ENCODE measurements at regions not wholly inside any gene's neighbourhood (a gene's known extent, or its start where the extent isn't known, plus 50 kb on each side); places are given as distances from the start of the nearest gene placed in this dataset.
"Not testable (repeated sequence)": the region's sequence is repeated elsewhere in the genome, so short reads cannot be mapped to it uniquely, and the experiment has no call there.

DNA sequence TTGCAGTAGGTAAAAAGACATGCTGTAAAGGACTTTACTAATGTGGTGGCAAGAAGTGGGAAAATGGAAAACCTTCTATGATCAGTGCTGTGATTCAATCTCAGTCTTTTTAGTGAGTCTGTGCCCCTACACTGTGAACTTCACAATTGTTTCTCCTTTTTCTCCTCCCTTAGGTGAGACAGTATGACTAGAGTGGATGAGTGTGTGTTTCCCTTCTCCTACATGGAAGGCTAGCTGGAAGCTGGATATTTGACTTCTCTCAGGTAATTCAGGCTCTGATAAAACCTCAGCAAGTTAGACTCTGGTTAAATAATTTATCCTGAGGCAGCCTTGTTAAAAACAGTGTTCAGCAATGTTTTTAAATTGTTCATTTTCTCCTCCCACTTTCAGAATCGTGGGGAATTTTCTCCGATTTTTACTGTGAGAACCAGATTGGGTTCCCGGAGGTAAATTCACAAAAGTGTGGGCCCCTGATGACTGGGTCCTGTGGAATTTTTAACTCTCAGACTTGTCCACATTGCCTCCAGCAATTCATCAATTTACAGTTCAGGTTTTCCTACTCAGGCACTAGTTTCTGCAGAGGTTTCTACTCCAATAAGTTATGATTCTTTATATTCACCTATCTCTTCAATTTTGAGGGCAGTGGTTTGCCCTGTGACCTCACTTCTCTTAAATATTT, 149.1 kb upstream of the PIK3R1 start:
- DNase-seq = no peak

DNA sequence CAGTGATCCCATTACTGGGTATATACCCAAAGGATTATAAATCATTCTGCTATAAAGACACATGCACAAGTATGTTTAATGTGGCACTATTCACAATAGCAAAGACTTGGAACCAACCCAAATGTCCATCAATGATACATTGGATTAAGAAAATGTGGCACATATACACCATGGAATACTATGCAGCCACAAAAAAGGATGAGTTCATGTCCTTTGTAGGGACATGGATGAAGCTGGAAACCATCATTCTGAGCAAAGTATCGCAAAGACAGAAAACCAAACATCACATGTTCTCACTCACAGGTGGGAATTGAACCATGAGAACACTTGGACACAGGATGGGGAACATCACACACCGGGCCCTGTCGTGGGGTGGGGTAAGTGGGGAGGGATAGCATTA, 150.2 kb upstream of the PIK3R1 start:
- DNase-seq = not testable (repeated sequence)

DNA sequence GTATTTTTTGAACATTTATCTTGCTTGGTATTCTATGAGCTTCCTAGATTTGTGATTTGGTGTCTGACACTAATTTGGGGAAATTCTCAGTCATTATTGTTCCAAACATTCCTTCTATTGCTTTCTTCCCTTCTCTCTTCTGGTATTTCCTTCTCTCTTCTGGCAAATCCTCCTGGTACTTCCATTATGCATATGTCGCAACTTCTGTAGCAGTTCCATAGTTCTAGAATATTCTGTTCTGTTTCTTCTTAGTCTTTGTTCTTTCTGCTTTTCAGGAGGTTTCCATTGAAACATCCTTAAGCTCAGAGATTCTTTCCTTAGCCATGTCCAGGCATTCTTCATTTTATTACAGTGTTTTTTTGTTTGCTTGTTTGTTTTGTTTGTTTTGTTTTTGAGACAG, 155.2 kb upstream of the PIK3R1 start:
- DNase-seq = no peak

DNA sequence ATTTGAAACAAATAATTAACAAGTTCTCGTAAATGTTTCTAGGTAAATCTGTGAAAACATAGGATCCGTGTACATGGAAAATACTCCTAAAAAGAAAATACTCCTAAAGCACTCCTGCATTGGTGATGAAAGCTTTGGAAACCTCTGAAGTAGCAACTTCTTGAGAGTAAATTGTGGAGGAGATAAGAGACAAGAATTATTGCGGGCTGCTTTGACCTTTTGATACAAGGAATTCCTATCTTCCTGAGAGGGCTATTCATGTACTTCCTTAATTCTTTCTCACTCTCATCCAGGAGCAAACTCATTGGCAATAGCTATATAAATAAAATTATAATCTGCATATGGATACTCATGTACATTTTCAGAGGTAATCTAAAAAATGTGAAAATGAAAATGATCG, 158.4 kb upstream of the PIK3R1 start:
- DNase-seq = no peak

DNA sequence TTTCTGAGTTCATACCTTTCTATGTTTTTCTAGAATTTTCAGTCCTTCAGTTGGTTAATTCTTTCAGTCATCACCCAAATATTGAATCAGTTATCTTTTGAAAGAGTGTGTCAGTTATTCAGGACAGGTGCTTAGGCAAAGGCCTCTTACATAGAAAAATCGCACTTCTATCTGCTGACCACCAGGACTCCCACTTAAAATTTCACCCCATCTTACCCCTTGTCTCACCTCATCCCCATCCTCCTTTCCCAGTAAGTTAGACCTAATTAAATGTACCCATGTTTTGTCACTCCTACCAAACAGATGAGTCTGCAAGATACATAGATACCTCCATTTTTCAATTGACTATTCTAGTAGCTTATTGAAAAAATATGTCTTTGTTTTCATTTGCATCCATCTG, 159.9 kb upstream of the PIK3R1 start:
- no peak for DNase-seq

DNA sequence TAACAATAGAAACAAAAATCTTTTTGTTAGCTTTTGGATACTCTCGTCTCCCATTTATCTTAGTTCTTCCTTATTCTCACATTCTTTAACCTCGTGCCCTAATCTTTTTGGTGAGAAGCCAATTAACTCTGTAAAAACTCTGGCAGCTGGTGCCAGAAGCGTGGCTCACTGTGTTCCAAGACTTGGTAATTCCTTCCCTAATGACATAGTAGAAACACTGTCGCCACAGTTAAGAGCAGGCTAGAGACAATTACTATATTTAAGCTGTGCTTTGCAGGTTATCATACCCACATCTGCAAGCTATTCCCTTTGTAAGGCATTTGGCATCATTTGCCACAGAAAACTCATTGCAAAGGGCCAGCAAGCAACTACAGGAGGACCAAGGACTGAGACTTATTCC, 160.9 kb upstream of the PIK3R1 start:
- no peak for DNase-seq

DNA sequence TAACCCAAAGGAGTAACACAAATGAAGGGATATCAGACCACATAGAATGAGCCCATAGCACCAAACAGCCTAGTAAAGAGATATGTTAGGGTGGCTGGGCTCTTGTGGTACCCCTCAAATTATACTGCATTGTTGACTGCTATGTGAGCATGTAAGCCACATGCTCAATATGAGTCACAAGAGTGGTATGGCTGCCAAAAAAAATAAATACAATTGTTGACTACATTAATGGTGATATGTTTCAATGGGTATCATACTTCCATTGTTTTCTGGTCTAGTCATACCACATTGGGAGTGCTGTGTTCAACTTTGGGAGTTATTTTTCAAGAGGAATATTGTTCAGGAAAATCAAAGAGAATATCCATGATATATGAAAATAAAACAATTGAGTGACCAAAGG, 162.4 kb upstream of the PIK3R1 start:
- DNase-seq = no peak

DNA sequence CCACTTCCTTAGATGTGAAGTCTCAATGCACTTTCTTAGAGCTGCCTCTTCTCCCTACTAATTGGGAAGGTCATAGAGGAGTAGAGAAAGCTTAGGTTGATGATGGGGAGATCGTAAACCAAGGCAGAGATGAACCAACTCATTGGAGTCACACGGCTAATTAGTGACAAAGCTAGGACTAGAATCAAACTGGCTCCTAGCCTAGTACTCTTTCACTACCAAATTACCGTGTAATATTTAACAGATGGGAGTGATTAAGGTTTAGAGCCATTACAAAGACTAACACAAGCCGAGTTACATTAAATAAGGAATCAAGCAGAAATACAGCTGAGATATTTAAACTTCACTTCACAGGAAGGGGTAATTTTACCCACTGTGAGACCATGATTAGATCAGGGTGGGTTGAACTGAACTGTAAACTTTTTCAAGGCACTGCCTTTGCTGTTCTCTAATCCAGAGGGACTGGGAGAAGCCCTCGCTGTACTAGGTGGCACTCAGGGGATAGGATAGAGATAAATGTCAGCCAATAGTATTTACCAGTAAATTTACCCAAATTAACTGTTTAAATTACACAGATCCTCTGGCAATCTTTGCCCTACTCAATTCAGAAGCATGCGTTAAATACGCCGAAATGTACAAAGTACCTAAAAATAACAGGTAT, 166.4 kb upstream of the PIK3R1 start:
- DNase-seq = no peak

DNA sequence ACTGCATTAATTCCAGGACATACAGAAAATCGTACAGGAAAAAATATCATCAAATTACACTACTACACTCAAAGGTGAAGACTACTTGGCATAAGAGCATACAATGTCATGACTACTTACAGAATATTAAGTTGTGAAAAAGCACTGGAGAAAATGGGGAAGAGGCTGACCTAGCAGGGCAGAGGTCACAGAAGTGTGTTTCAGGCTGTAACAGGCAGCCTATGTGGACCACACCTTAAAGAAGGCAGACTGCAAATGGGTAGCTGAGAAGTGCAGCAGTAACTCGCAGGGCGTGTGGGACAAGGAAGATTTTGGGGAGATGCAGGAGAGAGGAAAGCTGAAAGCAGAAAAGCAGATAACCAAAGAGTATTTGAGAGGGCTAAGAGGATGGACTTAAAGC, 167.0 kb upstream of the PIK3R1 start:
- DNase-seq = no peak

DNA sequence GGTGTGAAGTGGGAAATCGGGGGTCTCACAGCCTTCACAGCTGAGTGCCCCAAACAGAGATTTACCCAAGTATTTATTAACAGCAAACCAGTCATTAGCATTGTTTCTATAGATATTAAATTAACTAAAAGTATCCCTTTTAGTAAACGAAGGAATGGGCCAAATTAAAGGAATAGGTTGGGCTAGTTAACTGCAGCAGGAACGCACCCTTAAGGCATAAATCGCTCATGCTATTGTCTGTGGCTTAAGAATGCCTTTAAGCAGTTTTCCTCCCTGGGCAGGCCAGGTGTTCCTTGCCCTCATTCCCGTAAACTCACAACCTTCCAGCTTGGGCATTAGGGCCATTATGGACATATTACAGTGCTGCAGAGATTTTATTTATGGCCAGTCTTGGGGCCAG, 167.5 kb upstream of the PIK3R1 start:
- DNase-seq = not testable (repeated sequence)

DNA sequence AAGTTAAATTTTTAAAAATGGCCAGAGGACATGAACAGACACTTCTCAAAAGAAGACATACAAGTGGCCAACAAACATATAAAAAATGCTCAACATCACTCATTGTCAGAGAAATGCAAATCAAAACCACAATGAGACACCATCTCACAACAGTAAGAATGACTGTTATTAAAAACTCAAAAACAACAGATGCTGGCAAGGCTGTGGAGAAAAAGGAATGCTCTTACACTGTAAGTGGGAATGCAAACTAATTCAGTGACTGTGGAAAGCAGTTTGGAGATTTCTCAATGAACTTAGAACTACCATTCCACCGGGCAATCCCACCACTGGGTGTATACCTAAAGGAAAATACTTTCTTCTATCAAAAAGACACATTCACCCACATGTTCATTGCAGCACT, 168.5 kb upstream of the PIK3R1 start:
- no peak for DNase-seq

DNA sequence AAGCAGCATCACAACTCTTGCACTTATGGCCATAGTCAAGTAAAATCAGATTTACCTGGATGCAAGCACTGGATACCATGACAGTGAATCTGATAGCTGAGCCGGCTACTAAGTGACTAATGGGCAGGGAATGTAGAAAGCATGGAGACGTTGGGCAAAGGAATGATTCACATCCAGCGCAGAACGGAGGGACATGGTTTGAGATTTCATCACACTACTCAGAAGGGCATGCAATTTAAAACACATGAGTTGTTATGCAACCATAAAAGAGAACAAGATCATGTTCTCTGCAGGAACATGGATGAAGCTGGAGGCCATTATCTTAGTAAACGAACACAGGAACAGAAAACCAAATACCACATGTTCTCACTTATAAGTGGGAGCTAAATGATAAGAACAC, 169.1 kb upstream of the PIK3R1 start:
- DNase-seq = no peak

DNA sequence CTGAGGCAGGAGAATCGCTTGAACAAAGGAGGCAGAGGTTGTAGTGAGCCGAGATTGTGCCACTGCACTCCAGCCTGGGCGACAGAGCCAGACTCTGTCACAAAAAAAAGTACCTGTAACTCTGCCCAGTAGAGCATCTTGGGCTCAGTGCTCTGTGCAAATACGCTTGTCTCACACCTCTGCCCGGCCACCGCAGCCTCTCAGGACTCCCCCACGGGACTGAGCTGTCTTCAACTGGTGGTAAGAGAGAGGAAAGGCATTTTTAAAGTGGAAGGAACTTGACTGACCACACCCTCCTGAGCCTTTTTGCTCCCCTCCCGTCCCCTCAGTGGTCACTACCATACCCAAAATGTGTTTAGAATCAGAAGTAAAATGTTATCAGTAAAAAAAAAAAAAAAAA, 174.3 kb upstream of the PIK3R1 start:
- no peak for DNase-seq

DNA sequence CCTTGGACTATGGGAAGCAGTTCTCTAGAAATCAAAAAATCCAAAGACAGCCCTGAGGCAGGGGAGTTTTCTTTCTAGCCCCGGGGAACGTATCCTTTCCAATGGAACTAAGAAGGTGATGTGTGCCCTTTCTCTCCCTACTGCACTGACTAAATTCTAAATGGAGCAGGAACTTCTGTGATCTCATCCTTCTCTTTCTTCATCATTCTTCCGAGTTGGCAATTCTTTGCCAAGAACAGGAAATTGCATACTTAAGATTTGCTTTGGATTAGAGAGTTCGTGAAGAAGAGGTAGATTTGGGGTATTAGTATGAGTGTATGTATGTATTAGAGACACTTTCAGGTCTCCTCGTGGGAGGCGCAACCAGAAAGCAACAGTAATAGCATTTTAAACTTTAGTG, 178.0 kb upstream of the PIK3R1 start:
- DNase-seq = no peak

DNA sequence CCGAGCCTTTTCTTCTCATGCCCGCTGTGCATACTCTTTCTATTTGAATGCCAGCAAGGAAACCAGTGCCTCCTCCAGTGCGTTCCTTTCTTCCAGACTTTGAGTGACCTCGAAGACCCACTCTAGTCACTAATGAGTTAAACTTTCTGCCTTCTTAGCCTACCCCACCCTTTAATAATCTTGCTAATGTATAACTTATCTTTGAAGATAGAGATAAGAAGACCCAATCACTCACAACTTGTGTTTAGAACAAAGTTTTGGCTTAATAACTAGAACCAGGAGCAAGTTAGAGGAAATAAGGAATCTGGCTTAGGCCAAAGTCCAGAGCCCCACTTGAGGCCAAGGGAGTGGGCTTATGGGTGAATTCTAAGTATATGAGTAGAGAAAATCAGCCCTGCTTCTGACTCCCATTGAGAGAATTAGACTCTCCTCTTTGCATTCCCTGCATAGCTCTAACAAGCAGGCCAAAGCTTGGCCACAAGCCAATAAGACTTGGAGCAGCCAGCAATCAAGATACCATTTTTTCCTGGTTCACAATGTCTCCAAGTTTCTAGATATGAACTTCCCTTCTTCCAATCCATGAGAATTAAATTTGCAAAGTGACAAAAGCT, 181.5 kb upstream of the PIK3R1 start:
- DNase-seq = no peak

DNA sequence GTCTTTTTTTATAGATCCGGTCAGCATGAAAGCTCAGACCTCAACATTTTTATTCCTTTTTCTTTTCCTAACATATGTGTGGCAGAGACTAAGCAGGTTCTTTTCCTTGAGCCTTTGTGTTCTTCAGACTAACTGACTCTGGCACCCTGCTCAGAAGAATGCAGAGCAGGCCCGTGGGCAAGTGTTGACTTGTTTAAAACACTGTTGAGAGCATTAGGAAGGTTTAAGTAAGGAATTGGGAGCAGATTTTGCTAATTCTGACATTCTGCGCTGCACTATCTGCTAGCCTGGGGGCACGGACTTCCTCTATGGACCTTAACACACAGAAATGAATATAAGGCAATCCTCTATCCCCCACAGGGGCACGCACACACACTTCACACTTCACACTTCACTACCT, 182.5 kb upstream of the PIK3R1 start:
- DNase-seq = no peak

DNA sequence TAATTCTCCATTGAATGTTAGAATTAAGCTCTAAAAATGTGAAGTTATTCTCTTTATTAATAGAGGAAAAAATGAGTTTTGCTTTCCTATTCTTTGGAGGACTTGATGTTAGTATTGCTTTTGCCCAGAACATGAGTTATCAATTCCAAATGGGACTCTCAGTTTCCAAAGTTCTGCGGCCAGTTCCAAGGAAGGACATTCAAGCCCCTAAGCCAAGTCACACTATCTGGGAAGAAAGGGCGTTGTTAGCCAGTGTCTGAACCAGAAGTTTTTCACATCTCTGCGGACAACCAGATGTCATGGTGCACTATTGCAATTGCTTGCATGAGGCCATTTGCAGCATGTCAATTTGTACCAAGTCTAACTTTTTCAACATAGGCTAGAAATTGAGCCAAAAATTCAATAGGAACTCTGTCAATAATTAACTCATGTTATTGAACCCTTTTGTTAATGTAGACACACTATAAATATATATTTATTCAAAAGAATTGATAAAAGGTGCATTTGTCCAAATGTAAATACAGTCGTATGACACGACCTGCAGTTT, 183.3 kb upstream of the PIK3R1 start:
- DNase-seq = no peak

DNA sequence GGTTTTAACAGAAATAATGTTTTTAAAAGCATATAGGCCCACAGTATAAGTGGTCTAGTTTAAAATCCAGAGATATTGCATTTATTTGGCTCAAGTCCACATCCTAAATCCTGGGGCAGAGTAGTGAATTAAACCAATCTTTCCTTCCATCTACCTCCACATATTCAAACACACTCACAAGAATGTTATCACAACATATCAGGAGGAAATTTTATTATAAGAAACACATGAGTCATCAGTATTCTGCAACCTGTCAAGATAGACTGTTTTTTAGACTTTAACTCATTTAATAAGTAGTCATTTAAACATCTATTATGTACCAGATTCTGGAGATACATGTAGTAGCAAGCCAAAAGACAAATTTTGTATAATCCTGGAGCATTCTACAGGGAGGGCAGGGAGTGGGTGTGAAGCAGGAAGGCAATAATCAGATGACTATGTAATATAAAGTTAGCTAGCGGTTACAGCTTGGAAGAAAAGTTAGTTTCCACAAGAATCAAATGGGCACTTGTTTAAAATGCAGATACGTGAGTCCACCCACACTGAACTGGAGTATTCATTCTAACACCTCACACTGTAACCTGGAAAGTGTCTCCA, 187.3 kb upstream of the PIK3R1 start:
- no peak for DNase-seq

DNA sequence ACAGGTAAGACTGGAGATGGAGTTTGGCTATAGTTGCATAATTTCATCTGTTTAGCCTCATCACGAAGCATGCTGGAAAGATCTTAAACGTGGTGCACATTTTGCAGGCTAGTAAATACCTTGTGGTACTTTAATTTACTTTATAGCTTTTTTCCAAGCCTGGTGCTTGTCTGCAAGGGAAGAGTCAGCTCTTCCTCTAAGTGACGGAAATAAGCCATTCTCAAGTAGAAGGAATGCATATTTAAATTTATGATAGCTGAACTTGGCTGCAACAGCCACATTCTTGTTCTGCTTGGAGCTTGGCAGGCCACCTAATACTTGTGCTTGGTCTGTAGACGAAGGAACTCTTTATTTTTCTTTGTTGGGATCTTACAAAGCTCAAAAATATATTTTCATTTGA, 188.0 kb upstream of the PIK3R1 start:
- DNase-seq = no peak

DNA sequence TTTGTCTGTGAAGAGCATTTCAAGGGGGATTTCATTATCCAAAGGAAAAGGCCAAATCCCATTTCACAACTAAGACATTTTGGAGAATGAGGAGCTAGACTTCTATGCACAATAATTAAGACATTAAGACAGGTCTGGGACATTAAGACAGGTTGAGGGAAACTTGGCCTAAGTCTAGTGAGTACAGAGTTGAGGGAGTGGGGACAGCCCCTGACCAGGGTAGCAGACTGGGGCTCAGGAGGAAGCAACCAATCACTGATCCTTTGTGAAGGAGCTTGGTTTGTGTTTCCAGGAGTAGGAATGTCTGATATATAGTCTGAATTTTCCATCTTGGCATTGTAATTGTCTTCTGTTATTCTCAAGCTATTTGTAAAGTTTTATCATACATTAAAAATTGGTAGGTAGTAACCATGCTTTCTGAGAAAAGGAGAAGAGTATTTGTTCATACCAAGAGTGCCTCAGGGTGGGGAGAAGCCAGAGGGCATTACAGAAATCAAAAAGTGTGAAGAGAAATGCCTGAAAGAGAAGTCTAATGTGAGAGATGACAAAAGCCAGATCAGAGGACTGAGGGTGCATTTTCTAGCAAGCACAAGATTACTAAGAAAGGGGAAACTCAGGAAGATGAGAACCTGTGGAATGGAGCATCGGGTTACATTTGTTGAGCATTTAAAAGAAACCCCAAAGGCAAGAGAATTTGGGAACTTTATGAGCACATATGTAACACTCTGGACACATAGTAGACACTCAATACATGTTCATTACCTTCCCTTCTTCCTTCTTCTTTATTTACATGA, 189.3 kb upstream of the PIK3R1 start:
- DNase-seq = no peak

DNA sequence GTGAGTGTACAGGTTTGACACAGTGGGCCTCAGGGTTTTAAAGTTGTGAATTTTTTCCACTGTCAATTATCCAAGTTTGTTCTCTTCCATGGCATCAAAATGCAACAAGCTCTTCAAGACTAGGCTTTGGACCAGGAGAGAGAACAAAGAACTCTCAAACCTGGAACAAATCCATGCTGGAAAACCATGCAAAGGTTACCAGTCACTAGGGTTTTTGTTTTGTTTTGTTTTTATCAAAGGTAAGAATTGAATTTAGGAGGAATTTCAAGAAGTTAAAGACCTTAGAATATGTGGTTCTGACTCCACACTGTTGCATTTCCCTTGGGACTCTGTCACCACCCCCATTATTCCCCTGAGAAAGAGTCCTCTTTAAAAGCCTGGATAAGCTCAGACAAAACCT, 191.1 kb upstream of the PIK3R1 start:
- no peak for DNase-seq

DNA sequence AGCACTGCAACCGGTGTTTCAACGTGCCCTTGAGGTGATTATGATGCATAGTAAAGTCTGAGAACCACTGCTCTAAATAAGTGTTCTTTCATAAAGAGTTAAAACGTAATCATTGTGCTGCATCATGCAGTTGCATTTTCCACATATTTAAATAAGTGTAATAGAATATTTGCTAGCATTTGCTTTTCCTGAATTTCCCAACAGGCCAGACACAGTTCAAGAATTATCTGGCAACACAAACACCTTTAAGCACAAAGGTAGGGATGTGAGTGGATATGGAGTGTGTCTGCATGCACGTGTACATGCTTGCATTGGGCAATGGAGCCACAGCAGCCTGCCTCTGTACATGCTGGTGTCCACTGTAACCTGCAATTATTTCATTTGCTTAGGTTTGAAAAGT, 193.6 kb upstream of the PIK3R1 start:
- no peak for DNase-seq

DNA sequence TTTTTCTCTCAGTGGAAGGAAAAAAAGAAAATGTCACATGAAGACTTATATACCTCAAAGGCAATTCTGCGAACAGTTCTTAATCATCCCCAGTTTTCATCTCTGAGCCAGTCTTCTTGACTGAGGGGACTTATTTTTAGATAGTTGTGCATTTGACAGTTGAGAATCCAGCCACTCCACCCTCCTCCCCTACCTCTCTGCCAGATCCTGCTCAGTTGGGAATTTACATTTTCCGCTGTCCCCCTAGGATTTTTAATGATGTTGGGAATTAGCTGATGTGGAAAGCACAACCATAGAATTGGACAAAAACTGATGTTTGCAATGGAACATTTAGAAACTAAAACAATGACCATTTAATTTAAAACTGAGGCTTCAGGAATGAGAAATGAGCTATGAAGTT, 194.3 kb upstream of the PIK3R1 start:
- no peak for DNase-seq

Data from 8988T (cell line).